Limb (tissue), 2 donors: ENCODE measurements at regions not wholly inside any gene's neighbourhood (a gene's known extent, or its start where the extent isn't known, plus 50 kb on each side); places are given as distances from the start of the nearest gene placed in this dataset.
"Not testable (repeated sequence)": the region's sequence is repeated elsewhere in the genome, so short reads cannot be mapped to it uniquely, and the experiment has no call there.

Experiments used
- DNase-seq, 2 donors: peaks; one replicate each; pipeline ENCODE4 v3.0.0-alpha.2; 2016; ENCODE audit errors: extremely low spot score in 2 of 2

GRCh38 chr2:120530781-120531180 lies 184.8 kb downstream of the INHBB start:
- no peak for DNase-seq

GRCh38 chr2:120531365-120531764 lies 185.4 kb downstream of the INHBB start:
- DNase-seq: no peak

- DNase-seq: no peak
Measured at GRCh38 chr2:120531863-120532600, 186.1 kb downstream of the INHBB start.

GRCh38 chr2:120533625-120534024 lies 187.7 kb downstream of the INHBB start:
- DNase-seq: no peak

- no peak for DNase-seq
Measured at GRCh38 chr2:120534457-120534856, 188.5 kb downstream of the INHBB start.

GRCh38 chr2:120535081-120535480 lies 189.1 kb downstream of the INHBB start:
- no peak for DNase-seq

GRCh38 chr2:120536141-120536540 lies 190.2 kb downstream of the INHBB start:
- DNase-seq: no peak

GRCh38 chr2:120538691-120539423 lies 192.9 kb downstream of the INHBB start:
- DNase-seq: no peak

GRCh38 chr2:120539424-120539936 lies 193.5 kb downstream of the INHBB start:
- DNase-seq: no peak

- no peak for DNase-seq
Measured at GRCh38 chr2:120539937-120540718, 194.2 kb downstream of the INHBB start.

- no peak for DNase-seq
Measured at GRCh38 chr2:120540719-120541552, 194.7 kb upstream of the GLI2 start.

- no peak for DNase-seq
Measured at GRCh38 chr2:120541553-120541932, 194.1 kb upstream of the GLI2 start.

- DNase-seq: no peak
Measured at GRCh38 chr2:120541972-120542670, 193.5 kb upstream of the GLI2 start.

GRCh38 chr2:120542911-120543527 lies 192.6 kb upstream of the GLI2 start:
- DNase-seq: no peak

- no peak for DNase-seq
Measured at GRCh38 chr2:120543899-120544298, 191.8 kb upstream of the GLI2 start.

GRCh38 chr2:120544522-120544921 lies 191.1 kb upstream of the GLI2 start:
- DNase-seq: no peak

GRCh38 chr2:120545007-120545406 lies 190.7 kb upstream of the GLI2 start:
- DNase-seq: not testable (repeated sequence)

GRCh38 chr2:120545521-120546047 lies 190.1 kb upstream of the GLI2 start:
- DNase-seq: no peak

- DNase-seq: peak; percentile 71 to 74
Measured at GRCh38 chr2:120546048-120546864, 189.4 kb upstream of the GLI2 start.
